ENCODE measurements at regions not wholly inside any gene's neighbourhood (a gene's known extent, or its start where the extent isn't known, plus 50 kb on each side); places are given as distances from the start of the nearest gene placed in this dataset.

DNA sequence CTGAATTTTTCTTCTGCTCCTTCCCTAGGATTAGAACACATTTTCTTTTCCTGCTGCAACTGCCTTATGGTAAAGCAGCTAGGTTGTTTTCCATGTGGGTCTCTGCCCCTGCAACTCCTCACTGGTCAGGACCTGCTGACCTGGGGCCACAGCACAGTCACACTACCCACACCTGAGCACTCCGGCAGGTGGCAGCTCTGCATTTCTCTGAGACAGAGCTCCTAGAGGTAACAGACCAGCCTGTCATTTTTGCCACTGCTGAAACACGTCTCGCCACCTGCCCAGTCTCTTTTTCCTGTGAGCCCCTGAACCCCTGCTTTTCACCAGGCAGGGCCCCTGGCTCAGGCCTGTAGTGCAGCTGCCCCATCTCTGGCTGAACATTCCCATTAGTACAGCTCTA is 609.6 kb downstream of the HINT1 start:
- no peaks in the 10 kb centered on the region for H3K9me2 ChIP-seq
- no peak for TF ChIP-seq RXRA (IDR thresholded peaks at IDR 0.05; ENCODE audit: borderline replicate concordance, low read depth)
- TF ChIP-seq CHD2 (IDR thresholded peaks at IDR 0.05; ENCODE audit: low read length, partially characterized antibody) = no peak
- TF ChIP-seq RFX5 (IDR thresholded peaks at IDR 0.05; ENCODE audit: low read length) = no peak
- no peak for TF ChIP-seq JUND (IDR thresholded peaks at IDR 0.05)
- TF ChIP-seq MXI1 (IDR thresholded peaks at IDR 0.05; ENCODE audit: low read depth, low read length) = no peak
- TF ChIP-seq RCOR1 (IDR thresholded peaks at IDR 0.05; ENCODE audit: low read length) = no peak
- TF ChIP-seq FOXM1 (IDR thresholded peaks at IDR 0.05; ENCODE audit: low read depth) = no peak
- TF ChIP-seq, protein P1, sequence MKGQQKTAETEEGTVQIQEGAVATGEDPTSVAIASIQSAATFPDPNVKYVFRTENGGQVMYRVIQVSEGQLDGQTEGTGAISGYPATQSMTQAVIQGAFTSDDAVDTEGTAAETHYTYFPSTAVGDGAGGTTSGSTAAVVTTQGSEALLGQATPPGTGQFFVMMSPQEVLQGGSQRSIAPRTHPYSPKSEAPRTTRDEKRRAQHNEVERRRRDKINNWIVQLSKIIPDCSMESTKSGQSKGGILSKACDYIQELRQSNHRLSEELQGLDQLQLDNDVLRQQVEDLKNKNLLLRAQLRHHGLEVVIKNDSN (IDR thresholded peaks at IDR 0.05; ENCODE audit: borderline replicate concordance, low read depth) = no peak
- TF ChIP-seq TCF12 (IDR thresholded peaks at IDR 0.05) = no peak
- no peak for TF ChIP-seq SIN3A (IDR thresholded peaks at IDR 0.05; ENCODE audit: borderline replicate concordance, low read depth, low read length)
- TF ChIP-seq, protein P2, sequence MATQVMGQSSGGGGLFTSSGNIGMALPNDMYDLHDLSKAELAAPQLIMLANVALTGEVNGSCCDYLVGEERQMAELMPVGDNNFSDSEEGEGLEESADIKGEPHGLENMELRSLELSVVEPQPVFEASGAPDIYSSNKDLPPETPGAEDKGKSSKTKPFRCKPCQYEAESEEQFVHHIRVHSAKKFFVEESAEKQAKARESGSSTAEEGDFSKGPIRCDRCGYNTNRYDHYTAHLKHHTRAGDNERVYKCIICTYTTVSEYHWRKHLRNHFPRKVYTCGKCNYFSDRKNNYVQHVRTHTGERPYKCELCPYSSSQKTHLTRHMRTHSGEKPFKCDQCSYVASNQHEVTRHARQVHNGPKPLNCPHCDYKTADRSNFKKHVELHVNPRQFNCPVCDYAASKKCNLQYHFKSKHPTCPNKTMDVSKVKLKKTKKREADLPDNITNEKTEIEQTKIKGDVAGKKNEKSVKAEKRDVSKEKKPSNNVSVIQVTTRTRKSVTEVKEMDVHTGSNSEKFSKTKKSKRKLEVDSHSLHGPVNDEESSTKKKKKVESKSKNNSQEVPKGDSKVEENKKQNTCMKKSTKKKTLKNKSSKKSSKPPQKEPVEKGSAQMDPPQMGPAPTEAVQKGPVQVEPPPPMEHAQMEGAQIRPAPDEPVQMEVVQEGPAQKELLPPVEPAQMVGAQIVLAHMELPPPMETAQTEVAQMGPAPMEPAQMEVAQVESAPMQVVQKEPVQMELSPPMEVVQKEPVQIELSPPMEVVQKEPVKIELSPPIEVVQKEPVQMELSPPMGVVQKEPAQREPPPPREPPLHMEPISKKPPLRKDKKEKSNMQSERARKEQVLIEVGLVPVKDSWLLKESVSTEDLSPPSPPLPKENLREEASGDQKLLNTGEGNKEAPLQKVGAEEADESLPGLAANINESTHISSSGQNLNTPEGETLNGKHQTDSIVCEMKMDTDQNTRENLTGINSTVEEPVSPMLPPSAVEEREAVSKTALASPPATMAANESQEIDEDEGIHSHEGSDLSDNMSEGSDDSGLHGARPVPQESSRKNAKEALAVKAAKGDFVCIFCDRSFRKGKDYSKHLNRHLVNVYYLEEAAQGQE (IDR thresholded peaks at IDR 0.05; ENCODE audit: low read depth, low read length) = no peak
- no peak for TF ChIP-seq YY1 (IDR thresholded peaks at IDR 0.05; ENCODE audit: low read depth)
- TF ChIP-seq, protein P3, sequence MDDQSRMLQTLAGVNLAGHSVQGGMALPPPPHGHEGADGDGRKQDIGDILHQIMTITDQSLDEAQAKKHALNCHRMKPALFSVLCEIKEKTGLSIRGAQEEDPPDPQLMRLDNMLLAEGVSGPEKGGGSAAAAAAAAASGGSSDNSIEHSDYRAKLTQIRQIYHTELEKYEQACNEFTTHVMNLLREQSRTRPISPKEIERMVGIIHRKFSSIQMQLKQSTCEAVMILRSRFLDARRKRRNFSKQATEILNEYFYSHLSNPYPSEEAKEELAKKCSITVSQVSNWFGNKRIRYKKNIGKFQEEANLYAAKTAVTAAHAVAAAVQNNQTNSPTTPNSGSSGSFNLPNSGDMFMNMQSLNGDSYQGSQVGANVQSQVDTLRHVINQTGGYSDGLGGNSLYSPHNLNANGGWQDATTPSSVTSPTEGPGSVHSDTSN (IDR thresholded peaks at IDR 0.05) = no peak
- TF ChIP-seq TEAD4 (IDR thresholded peaks at IDR 0.05; ENCODE audit: borderline replicate concordance, insufficient read depth) = no peak
- no peak for TF ChIP-seq SMC3 (IDR thresholded peaks at IDR 0.05; ENCODE audit: low read depth, low read length)
- TF ChIP-seq GATA2 (CRISPR knock-in tag; IDR thresholded peaks at IDR 0.05) = no peak
- H3K4me2 ChIP-seq = no peak overlapping the region
- H3K9me3 ChIP-seq = peaks cover 12% of the 10 kb centered on the region
- peaks cover 0 to 6% of the 10 kb centered on the region in 2 experiments; a peak in 1 of 4 replicates for H3K4me1 ChIP-seq (ENCODE audit: control insufficient read depth in 1 of 2, insufficient read depth in 2 of 2, low read depth in 1 of 2, low read length in 1 of 2)
- ChIA-PET POLR2A (no interaction called here), CTCF (no interaction called here)
- H3F3A ChIP-seq (replicated peaks; ENCODE audit: insufficient read depth) = peaks cover 4% of the 10 kb centered on the region
- no peak overlapping the region for H2AFZ ChIP-seq (ENCODE audit: low read depth)
- H3K27ac ChIP-seq (ENCODE audit: low read depth in 2 of 2, low read length in 1 of 2) = no peak overlapping the region
- H3K36me3 ChIP-seq (replicated peaks in 1 of 2; ENCODE audit: control insufficient read depth in 1 of 2, insufficient read depth in 2 of 2, low read length in 1 of 2) = no peaks in the 10 kb centered on the region
- no peaks in the 10 kb centered on the region for H3K79me2 ChIP-seq (ENCODE audit: insufficient read depth)
- WGBS (ENCODE audit: low lambda C conversion rate) = 31% methylated on average over 3 of the region's 3 CpGs
- no peak overlapping the region for H3K9ac ChIP-seq
- no peaks in the 10 kb centered on the region for H4K20me1 ChIP-seq (ENCODE audit: insufficient read depth)
- no peak for DNase-seq
- no peaks in the 10 kb centered on the region for H3K27me3 ChIP-seq (ENCODE audit: insufficient read depth)
- H3K4me3 ChIP-seq (ENCODE audit: low read depth in 2 of 2, low read length in 1 of 2) = no peak overlapping the region
